ENCODE measurements at regions not wholly inside any gene's neighbourhood (a gene's known extent, or its start where the extent isn't known, plus 50 kb on each side); places are given as distances from the start of the nearest gene placed in this dataset.

GRCh38 chr6:56804996-56805395, 149.9 kb upstream of the BEND6 start:
- ATAC-seq (ENCODE audit: insufficient read depth, low FRiP score) (no peak), DNase-seq (no peak)
- H3K9me3 ChIP-seq (ENCODE audit: control insufficient read depth in 4 of 4, insufficient read depth in 3 of 4, low read length in 3 of 4): no peaks in the 10 kb centered on the region
- no peak overlapping the region for H3K27ac ChIP-seq (ENCODE audit: low read depth in 1 of 2, low read length in 1 of 2)
- 43 to 60% methylated on average over 1 of the region's 1 CpG for WGBS, 2 donors
- H3K36me3 ChIP-seq (ENCODE audit: control insufficient read depth in 4 of 4, insufficient read depth in 4 of 4, low read length in 4 of 4): no peaks in the 10 kb centered on the region
- H3K27me3 ChIP-seq (ENCODE audit: control insufficient read depth in 3 of 3, insufficient read depth in 3 of 3, low read length in 2 of 3): no peaks in the 10 kb centered on the region
- no peak overlapping the region for H3K4me3 ChIP-seq
- no peak overlapping the region for H3K9ac ChIP-seq (ENCODE audit: insufficient read depth in 1 of 2, low read length in 2 of 2)
- peaks cover 0 to 25% (median 3%) of the 10 kb centered on the region in 5 donors for H3K4me1 ChIP-seq (ENCODE audit: control insufficient read depth in 5 of 5, insufficient read depth in 5 of 5, low read length in 5 of 5)
- TF ChIP-seq CTCF (IDR thresholded peaks at IDR 0.05; ENCODE audit: control extremely low read depth, extremely low read depth): no peak

- H3K36me3 ChIP-seq (ENCODE audit: control insufficient read depth in 4 of 4, insufficient read depth in 4 of 4, low read length in 4 of 4): no peaks in the 10 kb centered on the region
- no peak for TF ChIP-seq CTCF (IDR thresholded peaks at IDR 0.05; ENCODE audit: control extremely low read depth, extremely low read depth)
- no peak for DNase-seq
- peak overlapping the region in 1 of 2 donors; percentile 16 for H3K27ac ChIP-seq (ENCODE audit: low read depth in 1 of 2, low read length in 1 of 2)
- H3K9me3 ChIP-seq (ENCODE audit: control insufficient read depth in 4 of 4, insufficient read depth in 3 of 4, low read length in 3 of 4): no peaks in the 10 kb centered on the region
- H3K9ac ChIP-seq (ENCODE audit: insufficient read depth in 1 of 2, low read length in 2 of 2): no peak overlapping the region
- WGBS, 2 donors: 73 to 90% methylated on average over 2 of the region's 2 CpGs
- no peaks in the 10 kb centered on the region for H3K27me3 ChIP-seq (ENCODE audit: control insufficient read depth in 3 of 3, insufficient read depth in 3 of 3, low read length in 2 of 3)
- no peak overlapping the region for H3K4me3 ChIP-seq
- peaks cover 0 to 17% (median 3%) of the 10 kb centered on the region in 5 donors for H3K4me1 ChIP-seq (ENCODE audit: control insufficient read depth in 5 of 5, insufficient read depth in 5 of 5, low read length in 5 of 5)
- ATAC-seq (ENCODE audit: insufficient read depth, low FRiP score): no peak
Observed at GRCh38 chr6:56803594-56803993, 151.3 kb upstream of the BEND6 start.

GRCh38 chr6:56802584-56802983, 152.3 kb upstream of the BEND6 start:
- WGBS, 2 donors: 35 to 46% methylated on average over 2 of the region's 2 CpGs
- ATAC-seq (ENCODE audit: insufficient read depth, low FRiP score): no peak
- peak; percentile 35 to 79 (median 74) for DNase-seq

More at GRCh38 chr6:56802584-56802983, 152.3 kb upstream of the BEND6 start:
- no peak overlapping the region for H3K27ac ChIP-seq (ENCODE audit: low read depth in 1 of 2, low read length in 1 of 2)
- no peak overlapping the region for H3K9ac ChIP-seq (ENCODE audit: insufficient read depth in 1 of 2, low read length in 2 of 2)
- no peaks in the 10 kb centered on the region for H3K9me3 ChIP-seq (ENCODE audit: control insufficient read depth in 4 of 4, insufficient read depth in 3 of 4, low read length in 3 of 4)
- H3K27me3 ChIP-seq (ENCODE audit: control insufficient read depth in 3 of 3, insufficient read depth in 3 of 3, low read length in 2 of 3): no peaks in the 10 kb centered on the region
- H3K4me1 ChIP-seq (ENCODE audit: control insufficient read depth in 5 of 5, insufficient read depth in 5 of 5, low read length in 5 of 5): peaks cover 0 to 17% (median 3%) of the 10 kb centered on the region in 5 donors
- H3K36me3 ChIP-seq (ENCODE audit: control insufficient read depth in 4 of 4, insufficient read depth in 4 of 4, low read length in 4 of 4): no peaks in the 10 kb centered on the region
- TF ChIP-seq CTCF (IDR thresholded peaks at IDR 0.05; ENCODE audit: control extremely low read depth, extremely low read depth): no peak
- no peak overlapping the region for H3K4me3 ChIP-seq
